HG03442 (cell line): ENCODE measurements at regions not wholly inside any gene's neighbourhood (a gene's known extent, or its start where the extent isn't known, plus 50 kb on each side); places are given as distances from the start of the nearest gene placed in this dataset.

ENCODE experiments used
- ATAC-seq: cut with Tn5 transposase; IDR thresholded peaks from one replicate; pipeline ENCODE4 v1.9.1; 2021; ENCODE audit warnings: mild to moderate bottlenecking, moderate library complexity; ENCODE audit not compliant: unreplicated experiment

DNA sequence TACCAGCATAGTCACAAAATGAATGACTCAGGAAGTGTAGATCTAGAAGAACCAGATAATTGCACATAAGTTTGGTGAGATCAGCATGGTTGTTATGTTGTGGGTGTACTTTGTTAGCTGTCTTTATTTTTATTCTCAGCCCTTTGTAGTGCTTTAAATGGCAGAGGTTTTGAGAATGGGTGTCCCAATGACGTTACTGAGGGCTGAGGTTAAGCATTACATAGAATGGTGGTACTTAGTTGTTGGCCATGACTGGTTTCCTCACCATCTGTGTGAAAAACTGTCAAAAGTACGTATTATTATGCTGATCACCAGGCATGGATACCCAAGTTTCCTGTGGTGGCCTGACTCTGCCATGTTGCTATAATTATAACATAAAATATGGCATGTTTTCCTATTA lies 165.8 kb downstream of the UBE2E3 start:
- ATAC-seq = no peak

DNA sequence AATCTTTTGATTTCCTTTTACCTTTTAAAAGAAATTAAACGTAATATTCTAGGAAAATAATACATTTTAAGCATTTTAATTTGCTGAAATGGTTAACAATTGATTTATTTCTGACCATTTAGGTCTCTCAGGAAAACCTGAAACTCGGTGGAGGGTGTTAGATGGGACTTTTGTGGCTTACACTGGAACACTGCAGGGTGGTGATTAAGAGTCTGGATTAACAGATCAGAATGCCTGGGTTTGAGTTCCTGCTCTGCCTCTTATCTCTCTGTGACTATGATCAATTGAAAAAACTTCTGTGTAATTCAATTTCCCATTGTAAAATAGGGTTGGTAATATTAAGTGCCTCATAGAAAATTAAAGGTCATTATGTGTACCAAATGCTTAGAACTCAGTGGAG lies 168.7 kb downstream of the UBE2E3 start:
- ATAC-seq = no peak

DNA sequence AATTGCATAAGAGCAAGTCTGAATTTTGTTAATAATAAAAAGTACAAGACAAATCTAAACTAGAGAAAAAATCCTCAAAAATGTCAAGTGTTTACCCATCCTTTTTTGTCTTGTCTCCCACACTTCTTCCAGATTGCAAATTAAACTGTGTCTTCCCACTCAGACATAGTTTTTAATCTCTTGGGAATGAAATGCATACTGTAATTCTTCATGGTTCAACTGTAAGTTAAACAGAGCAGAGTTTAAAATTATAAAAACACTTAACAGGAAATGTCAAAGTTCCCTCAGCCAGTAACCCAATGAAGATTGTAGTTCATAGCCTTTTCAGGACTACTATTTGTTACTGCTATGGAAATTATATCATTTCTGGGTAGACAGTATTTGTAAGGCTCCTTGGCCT lies 171.8 kb downstream of the UBE2E3 start:
- no peak for ATAC-seq

DNA sequence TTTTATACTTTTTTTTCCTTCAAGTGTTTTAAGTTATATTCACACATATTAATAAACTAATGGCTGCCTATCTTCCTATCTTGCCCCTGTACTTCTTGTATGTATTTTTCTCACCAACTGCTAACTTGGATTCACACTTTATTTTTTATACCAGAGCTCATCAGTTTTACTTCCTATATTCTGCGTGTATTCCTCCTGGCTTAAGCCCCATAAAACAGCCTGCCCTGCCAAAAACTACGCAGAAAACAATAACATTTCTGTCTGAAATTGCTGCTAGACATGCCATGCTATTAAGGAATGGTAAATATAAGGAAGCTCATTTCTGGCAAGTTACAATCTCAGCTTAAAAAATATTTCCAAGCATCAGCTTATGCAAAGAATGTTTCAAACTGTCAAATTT lies 172.3 kb downstream of the UBE2E3 start:
- no peak for ATAC-seq

DNA sequence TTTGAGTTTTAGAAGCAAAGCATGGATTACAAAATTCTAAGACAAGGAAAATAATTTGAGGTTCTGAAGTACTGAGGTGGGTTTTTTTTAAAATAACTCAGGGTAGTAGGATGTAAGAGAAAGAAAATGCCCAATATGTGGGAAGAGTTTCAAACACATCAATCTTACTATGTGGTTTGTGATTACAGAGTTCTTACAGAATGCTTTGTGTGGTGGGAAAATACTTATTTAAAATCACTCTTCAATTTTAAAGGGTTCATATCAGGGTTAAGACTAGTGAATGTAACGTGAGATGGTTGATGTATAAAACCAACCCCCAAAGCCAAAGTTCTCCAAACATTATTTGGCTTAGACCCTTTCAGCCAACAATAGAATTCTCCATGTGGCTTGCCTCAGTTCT lies 173.5 kb downstream of the UBE2E3 start:
- ATAC-seq = no peak

DNA sequence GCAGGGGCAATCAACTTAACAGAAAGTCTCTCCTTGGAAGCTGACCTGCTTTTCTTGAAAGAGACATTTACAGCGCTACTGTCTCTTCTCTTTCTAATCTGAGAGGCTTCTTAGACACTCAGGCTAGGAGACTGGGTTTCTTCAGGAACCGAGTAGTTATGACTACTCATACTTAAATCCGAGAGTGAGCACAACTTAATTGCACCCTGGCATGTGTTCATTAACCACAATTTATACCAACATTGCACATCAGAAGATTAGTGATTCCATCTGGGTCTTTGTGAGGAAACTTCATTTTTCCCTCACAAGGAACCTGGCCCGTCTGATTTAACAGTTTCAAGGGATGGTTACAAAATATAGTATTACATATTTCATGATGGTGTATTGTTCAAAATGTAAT lies 176.9 kb downstream of the UBE2E3 start:
- ATAC-seq = no peak

DNA sequence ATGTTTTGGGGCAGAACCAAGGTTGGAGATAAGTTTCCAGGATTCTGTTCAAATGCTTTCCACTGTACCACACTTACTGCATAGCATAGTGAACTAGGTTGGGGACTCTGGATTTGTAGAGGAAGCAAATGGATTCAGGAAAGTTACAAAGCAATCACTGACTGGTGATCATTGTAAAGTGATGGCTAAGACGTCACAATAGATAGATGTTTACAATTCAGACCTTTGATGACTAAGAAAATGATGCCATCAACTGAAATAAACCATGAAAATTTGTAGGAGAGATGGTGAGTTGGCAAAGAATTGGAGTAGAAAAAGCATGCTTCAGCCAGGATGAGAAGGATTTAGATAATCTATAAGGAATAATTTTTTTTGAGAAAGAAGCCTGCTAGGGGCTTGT lies 178.0 kb downstream of the UBE2E3 start:
- no peak for ATAC-seq

DNA sequence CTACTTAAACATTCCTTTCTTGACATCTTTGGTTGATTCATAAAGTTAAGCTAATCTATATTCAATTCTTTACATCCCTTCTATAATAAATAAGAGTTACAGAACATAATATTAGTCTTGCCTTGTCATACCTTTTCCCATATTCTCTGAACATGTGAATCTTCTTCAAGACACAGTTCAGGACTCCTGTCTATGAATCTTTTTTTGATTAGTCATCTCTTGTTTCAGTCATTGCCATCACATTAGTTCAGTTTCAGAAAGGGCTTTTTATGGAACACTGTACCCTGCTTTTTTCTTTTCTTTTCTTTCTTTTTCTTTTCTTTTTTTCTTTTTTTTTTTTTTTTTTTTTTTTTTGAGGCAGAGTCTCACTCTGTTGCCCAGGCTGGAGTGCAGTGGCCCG lies 181.2 kb downstream of the UBE2E3 start:
- no peak for ATAC-seq

DNA sequence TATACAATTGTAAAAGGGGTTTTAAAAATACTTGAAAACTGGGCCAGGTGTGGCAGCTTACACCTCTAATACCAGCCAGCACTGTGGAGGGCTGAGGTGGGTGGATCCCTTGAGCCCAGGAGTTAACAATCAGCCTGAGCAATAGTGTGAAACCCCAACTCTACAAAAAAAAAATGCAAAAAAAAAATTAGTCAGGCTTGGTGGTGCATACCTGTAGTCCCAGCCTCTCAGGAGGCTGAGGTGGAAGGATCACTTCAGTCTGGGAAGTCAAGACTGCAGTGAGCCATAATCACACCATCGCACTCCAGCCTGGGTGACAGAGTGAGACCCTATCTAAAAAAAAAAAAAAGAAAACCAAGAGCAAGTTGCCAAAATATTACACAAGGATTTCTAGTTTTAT lies 182.7 kb downstream of the UBE2E3 start:
- no peak for ATAC-seq

DNA sequence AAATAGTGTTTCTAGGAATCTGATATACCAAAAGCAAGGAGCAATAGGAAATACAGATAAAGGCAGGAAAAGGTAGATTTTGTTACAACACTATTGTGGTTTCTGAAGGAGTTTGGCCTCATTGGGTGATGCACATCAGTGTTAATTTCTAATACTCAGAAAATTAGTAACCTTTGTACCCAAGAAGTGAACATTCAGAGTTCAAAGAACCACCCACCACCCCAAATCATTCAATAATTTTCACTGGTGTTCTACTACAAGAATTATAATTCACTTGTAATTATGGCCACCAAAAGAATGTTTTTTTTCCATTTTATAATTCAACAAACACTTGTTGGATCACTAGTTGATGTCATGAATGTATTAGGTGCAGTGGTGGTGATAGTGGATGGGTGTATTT lies 183.3 kb downstream of the UBE2E3 start:
- ATAC-seq = no peak

DNA sequence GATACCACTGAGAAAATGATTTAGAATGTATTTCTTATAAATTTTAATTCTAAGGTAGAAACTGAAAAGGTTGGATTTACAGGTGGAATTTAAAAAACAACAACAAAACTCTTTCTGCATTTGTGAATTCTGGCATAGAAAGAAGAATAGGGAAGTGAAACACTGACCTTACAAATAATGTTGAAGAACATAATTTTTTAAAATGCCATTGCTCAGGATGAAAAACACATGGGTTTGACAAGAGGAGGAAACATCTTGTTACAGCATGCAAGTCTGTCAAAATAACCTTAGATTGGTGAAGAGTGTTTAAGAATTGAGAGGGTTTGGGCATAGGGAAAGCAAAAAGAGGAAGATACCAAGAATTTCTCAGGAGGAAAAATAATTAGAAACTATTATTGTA lies 184.3 kb downstream of the UBE2E3 start:
- peak; percentile 50 for ATAC-seq

DNA sequence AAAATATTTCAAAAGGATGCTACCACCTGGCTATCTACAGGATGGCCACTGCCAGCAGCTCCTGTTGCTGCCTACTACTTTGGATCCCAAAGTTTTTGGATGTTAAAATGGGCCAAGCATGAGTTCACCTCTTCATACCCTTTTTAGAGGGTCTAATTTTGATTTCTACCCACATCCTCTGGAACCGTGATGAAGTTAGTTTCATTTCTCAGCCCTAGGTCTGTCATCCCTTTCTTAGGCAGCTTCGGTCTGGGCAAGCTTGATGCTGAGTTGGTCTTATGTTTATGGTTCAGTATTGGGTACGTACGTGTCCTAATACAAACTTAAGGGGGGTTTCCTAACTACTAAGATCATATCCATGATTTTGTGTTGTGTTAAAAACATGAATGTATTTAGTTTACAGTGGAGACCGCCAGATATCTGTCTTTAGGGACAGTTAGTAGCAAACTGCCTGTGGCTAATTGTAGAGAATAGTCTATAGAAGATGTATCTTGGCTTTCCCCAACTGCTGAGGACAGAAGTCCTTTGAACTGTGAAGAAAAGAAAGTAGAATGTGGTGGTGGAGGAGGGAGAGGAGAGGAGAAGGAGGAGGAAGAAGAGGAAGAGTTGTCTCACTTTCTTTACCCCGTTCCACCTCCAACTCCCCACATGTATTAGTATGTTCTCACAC lies 184.9 kb downstream of the UBE2E3 start:
- ATAC-seq = peak; percentile 47

DNA sequence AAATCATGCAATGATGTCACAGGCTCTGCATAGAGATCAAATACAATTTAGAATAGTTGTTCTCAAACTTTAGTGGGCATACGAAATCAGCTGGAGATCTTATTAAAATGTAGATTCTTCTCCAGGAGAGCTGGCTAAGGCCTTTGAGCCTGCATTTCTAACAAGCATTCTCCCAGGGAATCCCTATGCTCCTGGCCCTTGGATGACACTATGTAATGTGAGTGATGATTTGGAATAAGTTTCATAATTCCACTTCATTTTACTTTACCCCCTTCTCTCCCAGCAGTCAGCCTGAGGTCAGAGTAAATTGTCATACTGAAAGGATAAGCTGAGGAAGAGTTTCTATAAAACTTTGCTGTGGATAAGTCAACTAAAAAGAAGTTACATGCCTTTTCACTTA lies 189.1 kb downstream of the UBE2E3 start:
- no peak for ATAC-seq

DNA sequence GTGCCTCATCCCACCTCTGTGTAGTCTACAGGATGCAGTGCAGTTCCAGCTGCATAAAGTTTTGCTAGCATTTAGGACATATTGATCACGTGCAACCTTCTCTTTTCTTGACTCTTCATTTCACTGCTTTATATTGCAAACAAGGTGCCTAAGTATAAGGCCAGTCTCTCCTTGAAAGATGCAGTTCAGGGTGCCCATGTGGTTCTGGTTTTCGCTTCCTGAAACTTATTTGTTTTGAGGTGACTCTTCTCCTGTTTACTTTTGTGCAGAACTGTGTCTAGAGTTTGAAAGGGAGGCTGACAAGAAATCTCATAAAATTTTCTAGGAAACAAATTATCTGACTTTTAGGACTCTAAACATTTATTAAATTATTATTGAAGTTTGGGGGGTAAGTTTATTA lies 189.9 kb downstream of the UBE2E3 start:
- peak; percentile 44 for ATAC-seq

DNA sequence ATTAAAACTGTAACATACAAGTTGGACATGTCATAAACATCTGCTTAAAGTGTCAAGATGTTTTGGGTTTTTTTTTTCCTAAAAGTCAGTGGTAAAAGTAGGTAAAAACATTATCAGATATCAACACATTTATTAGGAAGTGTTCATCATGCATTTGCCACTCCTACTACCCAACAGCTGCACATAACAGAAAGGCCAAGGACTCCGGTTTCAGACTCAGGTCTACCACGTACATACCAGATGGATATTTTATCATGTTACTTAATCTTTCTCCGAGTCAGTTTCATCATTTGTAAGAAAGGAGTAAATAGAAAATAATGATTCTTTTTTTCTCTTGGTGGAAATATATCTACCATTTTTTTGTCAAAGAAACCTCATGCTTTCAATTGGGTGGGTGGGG lies 192.3 kb downstream of the UBE2E3 start:
- ATAC-seq = no peak

DNA sequence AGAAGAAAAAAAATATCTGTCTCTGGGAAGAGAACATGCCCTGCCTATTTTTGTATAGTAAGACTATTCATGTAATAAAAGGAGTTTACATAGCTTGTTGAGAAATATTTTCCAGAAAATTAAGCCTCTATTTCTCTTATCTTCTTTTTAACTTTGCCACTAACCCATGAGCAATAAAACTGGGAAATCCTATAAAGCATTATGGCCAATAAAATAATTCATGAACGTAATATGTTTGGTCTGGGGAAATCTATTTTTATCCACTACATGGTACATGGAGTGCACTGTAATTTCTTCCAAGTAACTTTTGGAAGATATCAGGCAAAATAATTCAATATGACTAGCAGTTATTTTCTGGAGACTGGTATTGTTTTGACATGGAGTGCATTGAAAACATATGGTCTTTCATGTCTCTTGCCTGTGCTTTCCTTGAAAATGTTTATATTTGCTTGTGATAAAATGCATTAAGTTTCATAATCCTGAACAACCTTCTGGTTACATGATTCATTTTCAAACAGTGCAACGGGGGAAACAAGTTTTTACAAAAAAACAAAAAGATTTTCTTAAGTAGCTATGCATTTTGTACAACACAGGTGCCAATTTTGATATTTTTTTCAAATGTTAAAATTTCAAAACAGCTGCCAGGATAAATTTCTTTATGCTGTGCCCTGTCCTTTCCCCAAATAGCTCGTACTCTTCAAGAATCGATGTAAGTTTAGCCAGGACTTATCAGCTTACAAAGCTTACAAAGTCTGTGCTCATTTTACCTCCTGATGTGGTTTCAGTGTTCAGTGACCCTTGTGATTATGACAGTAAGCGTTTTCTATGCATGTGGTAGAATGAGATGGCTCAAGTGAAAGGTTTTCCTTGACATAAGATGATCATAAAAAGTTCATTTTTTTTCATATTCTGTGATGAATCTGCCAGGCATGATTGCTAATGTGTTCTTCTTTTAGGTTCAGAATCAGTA lies 194.5 kb downstream of the UBE2E3 start:
- ATAC-seq = no peak

DNA sequence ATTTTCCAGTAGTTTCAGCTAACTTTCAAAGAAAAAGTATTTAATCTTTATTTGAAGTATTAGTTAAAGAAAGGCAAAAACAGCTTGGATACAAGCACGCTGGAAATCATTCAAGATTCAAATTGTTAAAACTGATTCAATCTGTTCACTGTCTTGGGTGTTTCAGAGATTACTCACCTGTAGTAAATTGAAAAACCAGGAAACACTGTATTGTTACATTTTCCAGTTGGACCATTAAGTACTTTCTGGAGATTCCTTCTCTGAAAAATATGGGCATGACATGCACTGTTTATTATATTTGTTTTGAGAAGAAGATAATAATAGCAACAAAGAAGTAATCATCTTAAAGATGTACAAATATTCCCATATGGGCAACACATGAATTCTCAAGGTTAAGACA lies 196.1 kb downstream of the UBE2E3 start:
- ATAC-seq = no peak

DNA sequence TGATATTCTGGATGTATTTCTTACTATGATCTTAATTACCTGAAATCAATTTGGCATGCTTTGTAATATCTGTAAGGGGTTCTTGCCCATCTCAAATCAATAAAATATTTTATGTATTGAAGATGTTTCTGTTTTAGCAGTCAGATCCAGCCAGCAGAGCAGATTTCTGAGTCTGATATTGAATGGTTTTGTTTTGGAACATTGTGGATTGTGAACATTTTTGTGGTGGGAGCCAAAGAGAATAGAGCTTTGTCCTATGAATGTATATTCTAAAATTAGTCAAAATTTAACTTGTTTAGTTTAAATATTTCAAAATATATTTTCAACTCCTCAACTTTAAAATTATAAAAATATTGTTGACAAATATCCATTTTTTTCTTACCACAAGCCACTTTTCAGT lies 197.0 kb downstream of the UBE2E3 start:
- ATAC-seq = no peak

DNA sequence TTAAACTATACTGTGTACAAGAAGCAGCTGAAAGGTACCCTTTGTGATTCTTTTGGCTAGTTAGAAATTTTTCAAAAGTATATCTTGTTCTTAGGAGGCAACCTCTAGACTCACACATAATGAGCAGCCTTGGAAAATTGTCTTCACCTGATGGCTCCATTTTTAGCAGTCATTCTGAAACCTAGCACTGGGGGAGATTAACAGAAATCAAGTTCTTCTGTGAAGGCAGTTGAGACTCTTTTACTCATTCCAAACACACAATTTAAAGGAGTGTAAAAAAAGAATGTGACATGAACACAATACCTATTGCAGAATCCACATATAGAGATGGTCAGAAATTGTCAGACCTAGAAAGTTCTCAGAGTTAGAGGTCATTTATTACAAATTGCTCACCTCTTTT lies 197.7 kb downstream of the UBE2E3 start:
- ATAC-seq = no peak

DNA sequence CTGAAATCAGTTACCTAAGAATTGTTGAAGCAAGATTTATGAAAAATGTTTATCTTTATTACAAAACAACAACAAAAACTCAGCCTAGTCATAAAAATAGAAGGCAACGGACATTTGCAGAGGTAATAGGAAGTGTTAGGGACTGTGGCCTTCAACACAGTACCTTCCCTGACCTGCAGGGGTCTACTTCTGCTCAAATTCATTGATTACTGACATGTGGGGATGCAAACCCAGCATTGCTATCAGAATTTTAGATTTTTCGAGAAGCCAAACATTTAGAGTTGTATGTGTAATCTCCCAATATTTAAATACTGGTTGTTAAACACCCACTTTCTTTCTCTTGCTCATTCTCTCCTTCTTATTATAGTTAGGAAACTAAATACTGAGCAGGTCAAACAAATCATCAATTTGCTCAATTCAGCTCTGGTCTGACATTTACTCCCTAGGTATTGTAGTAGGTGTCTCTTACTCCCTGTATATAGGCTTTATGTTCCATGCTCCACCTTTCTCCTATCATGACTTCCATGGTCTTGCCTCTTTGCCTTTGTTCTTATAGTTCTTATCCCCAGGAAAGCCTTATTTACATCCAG lies 198.5 kb downstream of the UBE2E3 start:
- peak; percentile 81 for ATAC-seq

DNA sequence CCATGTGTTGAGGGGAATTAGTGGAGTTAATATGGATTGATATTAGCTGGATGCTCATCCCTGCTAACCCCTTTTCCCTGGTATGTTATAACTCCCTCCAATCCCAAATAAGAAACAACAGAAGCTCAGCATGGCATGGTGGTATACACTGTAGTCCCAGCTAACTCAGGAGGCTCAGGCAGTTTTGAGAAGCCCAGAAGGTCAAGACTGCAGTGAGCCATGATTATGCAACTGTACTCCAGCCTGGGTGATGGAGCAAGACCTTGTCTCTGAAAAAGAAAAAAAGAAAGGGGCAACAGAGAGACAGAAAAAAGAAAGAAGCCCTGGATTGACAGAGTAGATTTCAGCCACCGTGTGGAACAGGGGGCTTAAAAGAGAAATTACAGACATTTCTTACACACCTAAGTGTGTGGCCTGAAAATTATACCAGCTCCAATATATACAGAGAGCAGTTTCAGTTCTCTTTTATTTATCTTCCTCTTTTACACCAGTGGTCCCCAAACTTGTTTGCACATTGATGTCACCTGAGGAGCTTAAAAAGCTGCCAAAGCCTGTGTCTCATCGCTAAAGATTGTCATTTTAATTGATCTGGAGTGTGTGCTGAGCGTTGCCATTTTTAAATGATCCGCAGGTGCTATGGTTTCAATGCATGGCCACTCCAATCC lies 203.6 kb downstream of the UBE2E3 start:
- ATAC-seq = peak; percentile 98
